GM18519 (cell line): ENCODE measurements at regions not wholly inside any gene's neighbourhood (a gene's known extent, or its start where the extent isn't known, plus 50 kb on each side); places are given as distances from the start of the nearest gene placed in this dataset.
"Not testable (repeated sequence)": the region's sequence is repeated elsewhere in the genome, so short reads cannot be mapped to it uniquely, and the experiment has no call there.

Source experiments
- ATAC-seq: cut with Tn5 transposase; IDR thresholded peaks from one replicate; pipeline ENCODE4 v1.9.1; 2021; ENCODE audit warnings: mild to moderate bottlenecking, moderate library complexity; ENCODE audit not compliant: unreplicated experiment, low FRiP score

GRCh38 chrX:121405826-121406225 lies 358.4 kb downstream of the GLUD2 start:
- no peak for ATAC-seq

- no peak for ATAC-seq
Measured at GRCh38 chrX:121407627-121408026, 360.2 kb downstream of the GLUD2 start.

- not testable (repeated sequence) for ATAC-seq
Measured at GRCh38 chrX:121431514-121431913, 384.1 kb downstream of the GLUD2 start.

GRCh38 chrX:121433289-121433688 lies 385.9 kb downstream of the GLUD2 start:
- ATAC-seq, result no peak

- not testable (repeated sequence) for ATAC-seq
Measured at GRCh38 chrX:121437666-121438065, 390.3 kb downstream of the GLUD2 start.

GRCh38 chrX:121455890-121456289 lies 408.5 kb downstream of the GLUD2 start:
- ATAC-seq, result no peak

GRCh38 chrX:121456315-121456714 lies 408.9 kb downstream of the GLUD2 start:
- ATAC-seq, result peak; percentile 97

GRCh38 chrX:121457096-121457495 lies 409.7 kb downstream of the GLUD2 start:
- peak; percentile 66 for ATAC-seq

GRCh38 chrX:121479406-121479805 lies 432.0 kb downstream of the GLUD2 start:
- ATAC-seq, result no peak

- ATAC-seq, result no peak
Measured at GRCh38 chrX:121496966-121497365, 449.6 kb downstream of the GLUD2 start.

GRCh38 chrX:121504153-121504552 lies 456.7 kb downstream of the GLUD2 start:
- no peak for ATAC-seq

GRCh38 chrX:121546317-121546716 lies 498.9 kb downstream of the GLUD2 start:
- no peak for ATAC-seq

GRCh38 chrX:121558886-121559285 lies 511.5 kb downstream of the GLUD2 start:
- no peak for ATAC-seq

GRCh38 chrX:121562616-121563015 lies 515.2 kb downstream of the GLUD2 start:
- no peak for ATAC-seq

GRCh38 chrX:121569609-121570008 lies 522.2 kb downstream of the GLUD2 start:
- ATAC-seq, result peak; percentile 77

- ATAC-seq, result peak; percentile 67
Measured at GRCh38 chrX:121570072-121570841, 522.8 kb downstream of the GLUD2 start.

- ATAC-seq, result no peak
Measured at GRCh38 chrX:121571333-121571732, 523.9 kb downstream of the GLUD2 start.

- ATAC-seq, result not testable (repeated sequence)
Measured at GRCh38 chrX:121574384-121574783, 527.0 kb downstream of the GLUD2 start.

GRCh38 chrX:121579016-121579760 lies 531.8 kb downstream of the GLUD2 start:
- ATAC-seq, result no peak

GRCh38 chrX:121581885-121582284 lies 534.5 kb downstream of the GLUD2 start:
- ATAC-seq, result no peak

GRCh38 chrX:121585626-121586025 lies 538.2 kb downstream of the GLUD2 start:
- ATAC-seq, result no peak

- ATAC-seq, result no peak
Measured at GRCh38 chrX:121592884-121593283, 545.5 kb downstream of the GLUD2 start.
